NCI-H748 (cell line): ENCODE measurements at regions not wholly inside any gene's neighbourhood (a gene's known extent, or its start where the extent isn't known, plus 50 kb on each side); places are given as distances from the start of the nearest gene placed in this dataset.
"Not testable (repeated sequence)": the region's sequence is repeated elsewhere in the genome, so short reads cannot be mapped to it uniquely, and the experiment has no call there.

Experiments used
- DNase-seq: peaks from one replicate; lab custom pipeline; 2025; ENCODE audit not compliant: unreplicated experiment; lab: John Stamatoyannopoulos, UW

- DNase-seq = no peak
Observed at GRCh38 chr5:42989190-42989589, 50.9 kb downstream of the ANXA2R start.

GRCh38 chr5:42988568-42988967, 51.6 kb downstream of the ANXA2R start:
- DNase-seq = no peak

GRCh38 chr5:42985129-42986037, 54.7 kb downstream of the ANXA2R start:
- no peak for DNase-seq

- no peak for DNase-seq
Observed at GRCh38 chr5:42984307-42984706, 55.8 kb downstream of the ANXA2R start.

- peak; percentile 94 for DNase-seq
Observed at GRCh38 chr5:42982107-42982622, 58.0 kb downstream of the ANXA2R start.

GRCh38 chr5:42981417-42982106, 58.6 kb downstream of the ANXA2R start:
- DNase-seq = not testable (repeated sequence)

GRCh38 chr5:42981015-42981414, 59.1 kb downstream of the ANXA2R start:
- not testable (repeated sequence) for DNase-seq

- DNase-seq = not testable (repeated sequence)
Observed at GRCh38 chr5:42980391-42980790, 59.7 kb downstream of the ANXA2R start.

GRCh38 chr5:42979242-42979641, 60.9 kb downstream of the ANXA2R start:
- not testable (repeated sequence) for DNase-seq

- DNase-seq = no peak
Observed at GRCh38 chr5:42974536-42974935, 65.6 kb downstream of the ANXA2R start.

GRCh38 chr5:42970636-42971559, 69.2 kb downstream of the ANXA2R start:
- peak; percentile 38 for DNase-seq

- no peak for DNase-seq
Observed at GRCh38 chr5:42965934-42966333, 74.2 kb downstream of the ANXA2R start.

- no peak for DNase-seq
Observed at GRCh38 chr5:42963412-42963811, 76.7 kb downstream of the ANXA2R start.

- no peak for DNase-seq
Observed at GRCh38 chr5:42962124-42962523, 78.0 kb downstream of the ANXA2R start.

GRCh38 chr5:42960506-42960905, 79.6 kb downstream of the ANXA2R start:
- no peak for DNase-seq

GRCh38 chr5:42956551-42956950, 83.6 kb downstream of the ANXA2R start:
- DNase-seq = no peak

- peak; percentile 68 for DNase-seq
Observed at GRCh38 chr5:42953041-42953440, 87.1 kb downstream of the ANXA2R start.

GRCh38 chr5:42952578-42952974, 87.5 kb downstream of the ANXA2R start:
- peak; percentile 79 for DNase-seq

GRCh38 chr5:42951293-42951840, 88.8 kb downstream of the ANXA2R start:
- DNase-seq = peak; percentile 98

- DNase-seq = peak; percentile 89
Observed at GRCh38 chr5:42950456-42951292, 89.4 kb downstream of the ANXA2R start.
